Fibroblast of peridontal ligament (primary cell): ENCODE measurements at regions not wholly inside any gene's neighbourhood (a gene's known extent, or its start where the extent isn't known, plus 50 kb on each side); places are given as distances from the start of the nearest gene placed in this dataset.

ENCODE experiments used
- DNase-seq: peaks from one replicate; pipeline ENCODE4 v3.0.0-alpha.2; 2010; ENCODE audit errors: extremely low read depth

- DNase-seq = peak; percentile 84
Observed at GRCh38 chr3:109532257-109533216, 195.2 kb upstream of the DPPA4 start.

GRCh38 chr3:109545746-109546145, 208.4 kb upstream of the DPPA4 start:
- DNase-seq = peak; percentile 23

- DNase-seq = no peak
Observed at GRCh38 chr3:109548192-109548938, 211.0 kb upstream of the DPPA4 start.

GRCh38 chr3:109553591-109554371, 216.4 kb upstream of the DPPA4 start:
- DNase-seq = no peak

- no peak for DNase-seq
Observed at GRCh38 chr3:109559389-109559788, 222.0 kb upstream of the DPPA4 start.

- no peak for DNase-seq
Observed at GRCh38 chr3:109563149-109563548, 225.8 kb upstream of the DPPA4 start.

- no peak for DNase-seq
Observed at GRCh38 chr3:109569135-109569846, 231.9 kb upstream of the DPPA4 start.

GRCh38 chr3:109570408-109570807, 233.1 kb upstream of the DPPA4 start:
- no peak for DNase-seq

- DNase-seq = no peak
Observed at GRCh38 chr3:109572301-109572700, 235.0 kb upstream of the DPPA4 start.

- no peak for DNase-seq
Observed at GRCh38 chr3:109596991-109597390, 259.6 kb upstream of the DPPA4 start.

GRCh38 chr3:109597444-109597843, 260.1 kb upstream of the DPPA4 start:
- DNase-seq = no peak

GRCh38 chr3:109607897-109608296, 270.6 kb upstream of the DPPA4 start:
- DNase-seq = no peak

GRCh38 chr3:109608574-109608973, 271.2 kb upstream of the DPPA4 start:
- DNase-seq = no peak

GRCh38 chr3:109618766-109619378, 281.5 kb upstream of the DPPA4 start:
- DNase-seq = no peak

GRCh38 chr3:109631897-109632296, 294.6 kb upstream of the DPPA4 start:
- DNase-seq = no peak

GRCh38 chr3:109640146-109640652, 302.9 kb upstream of the DPPA4 start:
- DNase-seq = peak; percentile 2

- DNase-seq = no peak
Observed at GRCh38 chr3:109642025-109642424, 304.7 kb upstream of the DPPA4 start.

- peak; percentile 44 for DNase-seq
Observed at GRCh38 chr3:109643590-109643989, 306.2 kb upstream of the DPPA4 start.

- DNase-seq = no peak
Observed at GRCh38 chr3:109644332-109644731, 307.0 kb upstream of the DPPA4 start.

- DNase-seq = no peak
Observed at GRCh38 chr3:109644746-109645145, 307.4 kb upstream of the DPPA4 start.

- DNase-seq = no peak
Observed at GRCh38 chr3:109648027-109648426, 310.7 kb upstream of the DPPA4 start.
